Posterior vena cava (tissue), 2 donors: ENCODE measurements at regions not wholly inside any gene's neighbourhood (a gene's known extent, or its start where the extent isn't known, plus 50 kb on each side); places are given as distances from the start of the nearest gene placed in this dataset.
"Not testable (repeated sequence)": the region's sequence is repeated elsewhere in the genome, so short reads cannot be mapped to it uniquely, and the experiment has no call there.

Experiments
- DNase-seq: peaks from one replicate; pipeline ENCODE4 v3.0.0-alpha.2; 2020; ENCODE audit warnings: low spot score
- intact Hi-C, 2 donors: fragments of 100-400 bp; cut with DNase I; formaldehyde crosslinking; loops; one replicate each; pipeline versions ENCODE4 v1.14.1 to v1.14.2; 2022 to 2023
- donor health status: DM: yes; HTN: yes; CAD: no.
- donor health status: DM: yes; HTN: yes; CAD: no.

- no peak for DNase-seq
- intact Hi-C loops, result no loop called here
Measured at GRCh38 chr5:122586351-122586750, 188.5 kb upstream of the SNX2 start.

GRCh38 chr5:122591828-122592227 lies 183.1 kb upstream of the SNX2 start:
- intact Hi-C loops, result no loop called here
- DNase-seq, result no peak

GRCh38 chr5:122599000-122599399 lies 175.9 kb upstream of the SNX2 start:
- no peak for DNase-seq
- intact Hi-C loops, result no loop called here

- intact Hi-C loops, result no loop called here
- no peak for DNase-seq
Measured at GRCh38 chr5:122600924-122601323, 174.0 kb upstream of the SNX2 start.

GRCh38 chr5:122602700-122603099 lies 172.2 kb upstream of the SNX2 start:
- intact Hi-C loops, result no loop called here

GRCh38 chr5:122605236-122605635 lies 169.6 kb upstream of the SNX2 start:
- no peak for DNase-seq
- intact Hi-C loops, result no loop called here

More at GRCh38 chr5:122602700-122603099, 172.2 kb upstream of the SNX2 start:
- DNase-seq, result no peak

- intact Hi-C loops, result no loop called here
- no peak for DNase-seq
Measured at GRCh38 chr5:122607818-122608217, 167.1 kb upstream of the SNX2 start.

GRCh38 chr5:122608222-122608621 lies 166.7 kb upstream of the SNX2 start:
- intact Hi-C loops, result no loop called here
- DNase-seq, result no peak

GRCh38 chr5:122611406-122611805 lies 163.5 kb upstream of the SNX2 start:
- intact Hi-C loops, result no loop called here
- no peak for DNase-seq

- intact Hi-C loops, result no loop called here
- no peak for DNase-seq
Measured at GRCh38 chr5:122612901-122613300, 162.0 kb upstream of the SNX2 start.

- DNase-seq, result no peak
- intact Hi-C loops, result no loop called here
Measured at GRCh38 chr5:122615146-122615545, 159.7 kb upstream of the SNX2 start.

- no peak for DNase-seq
- intact Hi-C loops, result no loop called here
Measured at GRCh38 chr5:122615832-122616231, 159.0 kb upstream of the SNX2 start.

- intact Hi-C loops, DNase-seq: not testable (repeated sequence)
Measured at GRCh38 chr5:122618046-122618445, 156.8 kb upstream of the SNX2 start.

GRCh38 chr5:122620768-122621167 lies 154.1 kb upstream of the SNX2 start:
- intact Hi-C loops, DNase-seq: not testable (repeated sequence)

GRCh38 chr5:122628714-122629113 lies 146.2 kb upstream of the SNX2 start:
- DNase-seq, intact Hi-C loops: not testable (repeated sequence)

GRCh38 chr5:122629121-122629677 lies 145.7 kb upstream of the SNX2 start:
- no peak for DNase-seq
- intact Hi-C loops, result no loop called here

- intact Hi-C loops, result loop anchor here in 1 of 2 donors (5.0 kb wide), 1 partner anchor 1746 kb away; no protein-coding TSS in a partner anchor
- no peak for DNase-seq
Measured at GRCh38 chr5:122638581-122638980, 136.3 kb upstream of the SNX2 start.

- intact Hi-C loops, result loop anchor here in 1 of 2 donors (5.0 kb wide), 1 partner anchor 1747 kb away; no protein-coding TSS in a partner anchor
- DNase-seq, result no peak
Measured at GRCh38 chr5:122639033-122639432, 135.8 kb upstream of the SNX2 start.

- DNase-seq, result no peak
- intact Hi-C loops, result loop anchor here in 1 of 2 donors (5.0 kb wide), 1 partner anchor 1748 kb away; no protein-coding TSS in a partner anchor
Measured at GRCh38 chr5:122639864-122640263, 135.0 kb upstream of the SNX2 start.

- intact Hi-C loops, result no loop called here
- no peak for DNase-seq
Measured at GRCh38 chr5:122649080-122649479, 125.8 kb upstream of the SNX2 start.
